ENCODE measurements at regions not wholly inside any gene's neighbourhood (a gene's known extent, or its start where the extent isn't known, plus 50 kb on each side); places are given as distances from the start of the nearest gene placed in this dataset.
"Not testable (repeated sequence)": the region's sequence is repeated elsewhere in the genome, so short reads cannot be mapped to it uniquely, and the experiment has no call there.

GRCh38 chr4:162938738-162939485 lies 227.8 kb downstream of the NAF1 start:
- no peak for DNase-seq

- no peak for DNase-seq
These were observed 231.5 kb downstream of the NAF1 start for GRCh38 chr4:162935214-162935613.

- DNase-seq, result no peak
These were observed 235.4 kb downstream of the NAF1 start for GRCh38 chr4:162931286-162931685.

- no peak for DNase-seq
These were observed 245.4 kb downstream of the NAF1 start for GRCh38 chr4:162921178-162921785.

GRCh38 chr4:162920649-162921048 lies 246.0 kb downstream of the NAF1 start:
- no peak for DNase-seq

- no peak for DNase-seq
These were observed 254.2 kb downstream of the NAF1 start for GRCh38 chr4:162912482-162912881.

- DNase-seq, result no peak
These were observed 255.3 kb downstream of the NAF1 start for GRCh38 chr4:162911349-162911748.

- no peak for DNase-seq
These were observed 256.7 kb downstream of the NAF1 start for GRCh38 chr4:162909952-162910351.

- DNase-seq, result no peak
These were observed 272.3 kb downstream of the NAF1 start for GRCh38 chr4:162894387-162894786.

- no peak for DNase-seq
These were observed 274.6 kb downstream of the NAF1 start for GRCh38 chr4:162891788-162892707.

GRCh38 chr4:162878096-162878495 lies 288.6 kb downstream of the NAF1 start:
- no peak for DNase-seq

- no peak for DNase-seq
These were observed 291.9 kb downstream of the NAF1 start for GRCh38 chr4:162874748-162875147.

- no peak for DNase-seq
These were observed 294.7 kb downstream of the NAF1 start for GRCh38 chr4:162871990-162872389.

- DNase-seq, result no peak
These were observed 297.5 kb downstream of the NAF1 start for GRCh38 chr4:162869157-162869556.

- DNase-seq, result no peak
These were observed 300.1 kb downstream of the NAF1 start for GRCh38 chr4:162866565-162866964.

GRCh38 chr4:162865102-162865501 lies 301.6 kb downstream of the NAF1 start:
- no peak for DNase-seq

- no peak for DNase-seq
These were observed 312.9 kb downstream of the NAF1 start for GRCh38 chr4:162853788-162854187.

GRCh38 chr4:162852642-162853041 lies 314.0 kb downstream of the NAF1 start:
- no peak for DNase-seq

- DNase-seq, result not testable (repeated sequence)
These were observed 315.4 kb downstream of the NAF1 start for GRCh38 chr4:162851241-162851758.

- DNase-seq, result no peak
These were observed 316.8 kb downstream of the NAF1 start for GRCh38 chr4:162849937-162850336.

GRCh38 chr4:162847945-162848549 lies 318.6 kb downstream of the NAF1 start:
- no peak for DNase-seq

GRCh38 chr4:162841753-162842152 lies 324.9 kb downstream of the NAF1 start:
- DNase-seq, result no peak

GRCh38 chr4:162839814-162840213 lies 326.9 kb downstream of the NAF1 start:
- no peak for DNase-seq
